H9 (cell line): ENCODE measurements at regions not wholly inside any gene's neighbourhood (a gene's known extent, or its start where the extent isn't known, plus 50 kb on each side); places are given as distances from the start of the nearest gene placed in this dataset.

Experiments used
- DNase-seq: peaks from one replicate; pipeline ENCODE4 v3.0.0-alpha.2; 2017
- H2AFZ ChIP-seq: one replicate; pipeline ENCODE4 v1.6.1; 2013; ENCODE audit warnings: mild to moderate bottlenecking, low read length, control low read depth, moderate library complexity
- H2AK5ac ChIP-seq: 2 replicates; pipeline ENCODE4 v1.6.1; 2013; ENCODE audit warnings: low read length, control low read depth, mixed read lengths; ENCODE audit not compliant: insufficient read length
- H2BK120ac ChIP-seq: one replicate; pipeline ENCODE4 v1.6.1; 2013; ENCODE audit warnings: low read depth, mild to moderate bottlenecking, low read length, control low read depth, inconsistent platforms; ENCODE audit not compliant: poor library complexity, severe bottlenecking
- H2BK12ac ChIP-seq: 2 replicates; pipeline ENCODE4 v1.6.1; 2013; ENCODE audit warnings: low read length, control low read depth, mixed read lengths, low read depth; ENCODE audit not compliant: insufficient read length
- H2BK15ac ChIP-seq: 2 replicates; pipeline ENCODE4 v1.6.1; 2013; ENCODE audit warnings: low read depth, low read length, control low read depth
- H2BK20ac ChIP-seq: one replicate; pipeline ENCODE4 v1.6.1; 2013; ENCODE audit warnings: low read depth, mild to moderate bottlenecking, low read length, control low read depth, inconsistent platforms; ENCODE audit not compliant: poor library complexity, severe bottlenecking
- H2BK5ac ChIP-seq: 2 replicates; pipeline ENCODE4 v1.6.1; 2013; ENCODE audit warnings: low read length, control low read depth, mixed read lengths; ENCODE audit not compliant: insufficient read length
- H3K14ac ChIP-seq: 2 replicates; pipeline ENCODE4 v1.6.1; 2013; ENCODE audit warnings: low read length, control low read depth; ENCODE audit not compliant: insufficient read depth
- H3K18ac ChIP-seq: 2 replicates; pipeline ENCODE4 v1.6.1; 2013; ENCODE audit warnings: low read depth, mild to moderate bottlenecking, mixed read lengths, low read length, control low read depth; ENCODE audit not compliant: insufficient read length
- H3K23ac ChIP-seq: 2 replicates; pipeline ENCODE4 v1.6.1; 2013; ENCODE audit warnings: low read length, control low read depth, mixed read lengths, low read depth; ENCODE audit not compliant: insufficient read length
- H3K23me2 ChIP-seq: 2 replicates; pipeline ENCODE4 v1.6.1; 2013; ENCODE audit warnings: low read depth, mild to moderate bottlenecking, mixed read lengths, low read length, control low read depth; ENCODE audit not compliant: insufficient read length, poor library complexity, severe bottlenecking
- H3K27ac ChIP-seq: 2 replicates; pipeline ENCODE4 v1.5.1; 2013; ENCODE audit warnings: low read length, control low read depth, mixed read lengths, low read depth; ENCODE audit not compliant: insufficient read length
- H3K27me3 ChIP-seq: 2 replicates; pipeline ENCODE4 v1.6.1; 2013; ENCODE audit warnings: low read length, control low read depth, inconsistent platforms; ENCODE audit not compliant: insufficient read depth
- H3K4ac ChIP-seq: 2 replicates; pipeline ENCODE4 v1.6.1; 2013; ENCODE audit warnings: low read depth, mild to moderate bottlenecking, control low read depth, inconsistent platforms, low read length, moderate library complexity
- H3K4me1 ChIP-seq: 2 replicates; pipeline ENCODE4 v1.6.1; 2013; ENCODE audit warnings: low read length, control low read depth, inconsistent platforms; ENCODE audit not compliant: insufficient read depth
- H3K4me2 ChIP-seq: 2 replicates; pipeline ENCODE4 v1.6.1; 2013; ENCODE audit warnings: low read length, control low read depth, mixed read lengths; ENCODE audit not compliant: insufficient read length, insufficient read depth
- H3K56ac ChIP-seq: 2 replicates; pipeline ENCODE4 v1.6.1; 2013; ENCODE audit warnings: low read depth, mild to moderate bottlenecking, mixed read lengths, low read length, control low read depth; ENCODE audit not compliant: insufficient read length
- H3K79me1 ChIP-seq: 2 replicates; pipeline ENCODE4 v1.6.1; 2013; ENCODE audit warnings: low read depth, mild to moderate bottlenecking, moderate library complexity, low read length, control low read depth, inconsistent platforms; ENCODE audit not compliant: insufficient read depth, poor library complexity, severe bottlenecking
- H3K79me2 ChIP-seq: 2 replicates; pipeline ENCODE4 v1.6.1; 2013; ENCODE audit warnings: low read length, control low read depth, inconsistent platforms; ENCODE audit not compliant: insufficient read depth
- H3K9ac ChIP-seq: 2 replicates; pipeline ENCODE4 v1.6.1; 2013; ENCODE audit warnings: low read length, control low read depth, mixed read lengths; ENCODE audit not compliant: insufficient read length; ENCODE audit errors: extremely low read depth
- H3K9me3 ChIP-seq: one replicate; pipeline ENCODE4 v1.6.1; 2013; ENCODE audit warnings: low read depth, low read length, inconsistent platforms; ENCODE audit not compliant: control insufficient read depth
- H3T11ph ChIP-seq: one replicate; pipeline ENCODE4 v1.6.1; 2013; ENCODE audit warnings: mild to moderate bottlenecking, low read length, control low read depth, inconsistent platforms
- H4K20me1 ChIP-seq: one replicate; pipeline ENCODE4 v1.6.1; 2013; ENCODE audit not compliant: control insufficient read depth, insufficient read length, insufficient read depth
- H4K5ac ChIP-seq: 2 replicates; pipeline ENCODE4 v1.6.1; 2013; ENCODE audit warnings: low read depth, mild to moderate bottlenecking, mixed read lengths, low read length, control low read depth; ENCODE audit not compliant: insufficient read length
- H4K8ac ChIP-seq: replicated peaks from 2 replicates; pipeline ENCODE4 v1.6.1; 2013; ENCODE audit warnings: low read length, control low read depth, mixed read lengths, low read depth; ENCODE audit not compliant: insufficient read length
- H4K91ac ChIP-seq: 2 replicates; pipeline ENCODE4 v1.6.1; 2013; ENCODE audit warnings: low read depth, mild to moderate bottlenecking, moderate library complexity, mixed read lengths, low read length, control low read depth; ENCODE audit not compliant: insufficient read length
- H3K27ac Mint-ChIP-seq, 3 experiments: 2 replicates in 2 of 3; 3 replicates in 1 of 3; pipeline ENCODE4 v1.8.0; 2020 to 2021; ENCODE audit warnings: mixed read lengths in 3 of 3, mild to moderate bottlenecking in 1 of 3, moderate library complexity in 1 of 3
- H3K27me3 Mint-ChIP-seq: 2 replicates; pipeline ENCODE4 v1.8.0; 2021; ENCODE audit warnings: low read depth, mild to moderate bottlenecking, moderate library complexity, mixed read lengths
- H3K36me3 Mint-ChIP-seq, 3 experiments: 2 replicates in 2 of 3; 3 replicates in 1 of 3; pipeline ENCODE4 v1.8.0; 2020 to 2021; ENCODE audit warnings: low read depth in 3 of 3, mixed read lengths in 3 of 3; ENCODE audit not compliant: insufficient read depth in 1 of 3
- H3K4me1 Mint-ChIP-seq, 2 experiments: 2 replicates each; pipeline ENCODE4 v1.8.0; 2020; ENCODE audit warnings: mixed read lengths in 2 of 2
- H3K4me3 Mint-ChIP-seq, 2 experiments: 2 replicates in 1 of 2; 3 replicates in 1 of 2; pipeline ENCODE4 v1.8.0; 2020 to 2021; ENCODE audit warnings: mild to moderate bottlenecking in 2 of 2, mixed read lengths in 2 of 2, moderate library complexity in 1 of 2
- H3K9me3 Mint-ChIP-seq, 2 experiments: 2 replicates in 1 of 2; 3 replicates in 1 of 2; pipeline ENCODE4 v1.8.0; 2020; ENCODE audit warnings: mild to moderate bottlenecking in 2 of 2, mixed read lengths in 2 of 2, moderate library complexity in 1 of 2
- TF ChIP-seq, protein P1 (sequence below): fragments of 200-600 bp; sonication (generic); conservative IDR thresholded peaks from 3 replicates; pipeline ENCODE4 v1.8.0; 2021; ENCODE audit warnings: antibody characterized with exemption, mild to moderate bottlenecking

DNA sequence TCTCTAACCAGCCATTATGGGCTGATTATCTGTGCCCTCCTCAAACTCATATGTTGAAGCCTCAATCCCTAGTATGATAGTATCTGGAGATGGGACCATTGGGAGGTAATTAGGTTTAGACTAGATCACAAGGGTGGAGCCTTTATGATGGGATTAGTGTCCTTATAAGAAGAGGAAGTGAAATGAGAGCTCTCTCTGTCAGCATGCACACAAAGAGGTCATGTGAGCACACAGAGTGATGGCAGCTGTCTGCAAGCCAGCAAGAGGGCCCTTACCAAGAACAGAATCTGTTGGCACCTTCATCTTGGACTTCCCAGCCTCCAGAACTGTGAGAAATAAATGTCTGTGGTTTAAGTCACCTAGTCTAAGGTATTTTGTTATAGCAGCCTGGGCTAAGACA lies 101.9 kb downstream of the PCTP start:
- Mint-ChIP-seq H3K9me3 (peaks cover 0 to 3% of the 10 kb centered on the region in 2 experiments; a peak in 1 of 5 replicates), H3K27ac (no peak overlapping the region), H3K4me1 (no peaks in the 10 kb centered on the region), H3K27me3 (no peaks in the 10 kb centered on the region), H3K4me3 (no peak overlapping the region), H3K36me3 (no peaks in the 10 kb centered on the region)
- Histone ChIP-seq H3K27ac (no peak overlapping the region), H3K4me2 (no peak overlapping the region), H2BK5ac (no peak overlapping the region), H3K79me2 (no peaks in the 10 kb centered on the region), H3K23ac (no peak overlapping the region), H4K91ac (no peak overlapping the region), H3K79me1 (no peaks in the 10 kb centered on the region), H3K18ac (no peak overlapping the region), H2BK120ac (no peak overlapping the region), H3K56ac (no peak overlapping the region), H3K27me3 (no peaks in the 10 kb centered on the region), H3K14ac (no peak overlapping the region), H2AFZ (no peak overlapping the region), H3K4me1 (no peaks in the 10 kb centered on the region), H2BK20ac (no peak overlapping the region), H2BK12ac (no peak overlapping the region), H2BK15ac (no peak overlapping the region), H4K8ac (no peak overlapping the region), H3K4ac (no peak overlapping the region), H2AK5ac (no peak overlapping the region), H4K20me1 (no peaks in the 10 kb centered on the region), H3T11ph (no peak overlapping the region), H3K9me3 (no peaks in the 10 kb centered on the region), H3K9ac (no peak overlapping the region), H3K23me2 (no peaks in the 10 kb centered on the region), H4K5ac (no peak overlapping the region)
- TF ChIP-seq, protein P1, sequence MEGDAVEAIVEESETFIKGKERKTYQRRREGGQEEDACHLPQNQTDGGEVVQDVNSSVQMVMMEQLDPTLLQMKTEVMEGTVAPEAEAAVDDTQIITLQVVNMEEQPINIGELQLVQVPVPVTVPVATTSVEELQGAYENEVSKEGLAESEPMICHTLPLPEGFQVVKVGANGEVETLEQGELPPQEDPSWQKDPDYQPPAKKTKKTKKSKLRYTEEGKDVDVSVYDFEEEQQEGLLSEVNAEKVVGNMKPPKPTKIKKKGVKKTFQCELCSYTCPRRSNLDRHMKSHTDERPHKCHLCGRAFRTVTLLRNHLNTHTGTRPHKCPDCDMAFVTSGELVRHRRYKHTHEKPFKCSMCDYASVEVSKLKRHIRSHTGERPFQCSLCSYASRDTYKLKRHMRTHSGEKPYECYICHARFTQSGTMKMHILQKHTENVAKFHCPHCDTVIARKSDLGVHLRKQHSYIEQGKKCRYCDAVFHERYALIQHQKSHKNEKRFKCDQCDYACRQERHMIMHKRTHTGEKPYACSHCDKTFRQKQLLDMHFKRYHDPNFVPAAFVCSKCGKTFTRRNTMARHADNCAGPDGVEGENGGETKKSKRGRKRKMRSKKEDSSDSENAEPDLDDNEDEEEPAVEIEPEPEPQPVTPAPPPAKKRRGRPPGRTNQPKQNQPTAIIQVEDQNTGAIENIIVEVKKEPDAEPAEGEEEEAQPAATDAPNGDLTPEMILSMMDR: no peak
- DNase-seq: no peak
